Thoracic aorta (tissue), 2 donors: ENCODE measurements at regions not wholly inside any gene's neighbourhood (a gene's known extent, or its start where the extent isn't known, plus 50 kb on each side); places are given as distances from the start of the nearest gene placed in this dataset.

Source experiments
- ATAC-seq: fragments of 150-250 bp; one replicate; pipeline ENCODE4 v1.8.0; 2017; ENCODE audit warnings: low read depth; ENCODE audit not compliant: insufficient number of reproducible peaks, low FRiP score
- DNase-seq: peaks from one replicate; pipeline ENCODE4 v3.0.0-alpha.2; 2020; ENCODE audit warnings: low spot score
- H3K27ac ChIP-seq, 2 donors: fragments of 200-600 bp; sonication (generic); 1 replicate in 1 of 2; 2 replicates in 1 of 2; pipeline ENCODE4 v1.5.1; 2016; ENCODE audit warnings: mild to moderate bottlenecking in 2 of 2, moderate library complexity in 2 of 2
- H3K27me3 ChIP-seq: fragments of 200-600 bp; sonication (generic); replicated peaks from 2 replicates; pipeline ENCODE4 v1.6.0; 2016; ENCODE audit warnings: mild to moderate bottlenecking; ENCODE audit not compliant: insufficient read depth
- H3K36me3 ChIP-seq: fragments of 200-600 bp; sonication (generic); one replicate; pipeline ENCODE4 v1.5.1; 2016
- H3K4me1 ChIP-seq, 2 donors: fragments of 200-600 bp; sonication (generic); 1 replicate in 1 of 2; 2 replicates in 1 of 2; pipeline versions ENCODE4 v1.5.1 to v1.6.0; 2016; ENCODE audit warnings: low read depth in 2 of 2, mild to moderate bottlenecking in 1 of 2; ENCODE audit not compliant: control insufficient read depth in 1 of 2
- H3K4me3 ChIP-seq: fragments of 200-600 bp; sonication (generic); 2 replicates; pipeline ENCODE4 v1.5.1; 2016; ENCODE audit warnings: mild to moderate bottlenecking
- H3K9me3 ChIP-seq: fragments of 200-600 bp; sonication (generic); 2 replicates; pipeline ENCODE4 v1.5.1; 2016
- CTCF ChIP-seq: fragments of 200-600 bp; sonication (generic); IDR thresholded peaks from one replicate; pipeline ENCODE4 v1.5.1; 2019; ENCODE audit warnings: antibody characterized with exemption

GRCh38 chr3:147049821-147050220 lies 356.5 kb downstream of the ZIC4 start:
- Histone ChIP-seq H3K27me3 (no peaks in the 10 kb centered on the region), H3K4me3 (no peak overlapping the region), H3K27ac (no peak overlapping the region), H3K4me1 (no peaks in the 10 kb centered on the region), H3K36me3 (no peaks in the 10 kb centered on the region), H3K9me3 (no peaks in the 10 kb centered on the region)
- TF ChIP-seq CTCF: no peak
- no peak for DNase-seq
- no peak for ATAC-seq

GRCh38 chr3:147049305-147049704 lies 357.0 kb downstream of the ZIC4 start:
- DNase-seq: no peak
- H3K27me3 ChIP-seq: no peaks in the 10 kb centered on the region
- H3K9me3 ChIP-seq: no peaks in the 10 kb centered on the region
- no peak for TF ChIP-seq CTCF
- no peaks in the 10 kb centered on the region for H3K4me1 ChIP-seq
- ATAC-seq: no peak
- no peak overlapping the region for H3K4me3 ChIP-seq
- no peaks in the 10 kb centered on the region for H3K36me3 ChIP-seq
- H3K27ac ChIP-seq: no peak overlapping the region

- ATAC-seq: no peak
- no peaks in the 10 kb centered on the region for H3K9me3 ChIP-seq
- no peak overlapping the region for H3K4me3 ChIP-seq
- H3K36me3 ChIP-seq: no peaks in the 10 kb centered on the region
- H3K27ac ChIP-seq: no peak overlapping the region
- no peaks in the 10 kb centered on the region for H3K27me3 ChIP-seq
- no peak for DNase-seq
- no peaks in the 10 kb centered on the region for H3K4me1 ChIP-seq
- no peak for TF ChIP-seq CTCF
Observed at GRCh38 chr3:147046916-147047315, 359.4 kb downstream of the ZIC4 start.

GRCh38 chr3:147038481-147038880 lies 367.9 kb downstream of the ZIC4 start:
- no peak for DNase-seq
- Histone ChIP-seq H3K4me3 (no peak overlapping the region), H3K27me3 (no peaks in the 10 kb centered on the region), H3K36me3 (no peaks in the 10 kb centered on the region), H3K9me3 (no peaks in the 10 kb centered on the region), H3K4me1 (no peaks in the 10 kb centered on the region), H3K27ac (no peak overlapping the region)
- TF ChIP-seq CTCF: no peak
- no peak for ATAC-seq

GRCh38 chr3:147034359-147034758 lies 372.0 kb downstream of the ZIC4 start:
- H3K9me3 ChIP-seq: no peaks in the 10 kb centered on the region

More at GRCh38 chr3:147034359-147034758, 372.0 kb downstream of the ZIC4 start:
- ATAC-seq: no peak
- no peak overlapping the region for H3K4me3 ChIP-seq
- no peaks in the 10 kb centered on the region for H3K36me3 ChIP-seq
- H3K27me3 ChIP-seq: no peaks in the 10 kb centered on the region
- H3K27ac ChIP-seq: no peak overlapping the region
- TF ChIP-seq CTCF: no peak
- no peak for DNase-seq
- no peaks in the 10 kb centered on the region for H3K4me1 ChIP-seq
